ENCODE measurements at regions not wholly inside any gene's neighbourhood (a gene's known extent, or its start where the extent isn't known, plus 50 kb on each side); places are given as distances from the start of the nearest gene placed in this dataset.
"Not testable (repeated sequence)": the region's sequence is repeated elsewhere in the genome, so short reads cannot be mapped to it uniquely, and the experiment has no call there.

GRCh38 chr1:238776126-238776525 lies 610.2 kb upstream of the CHRM3 start:
- DNase-seq: no peak

DNA sequence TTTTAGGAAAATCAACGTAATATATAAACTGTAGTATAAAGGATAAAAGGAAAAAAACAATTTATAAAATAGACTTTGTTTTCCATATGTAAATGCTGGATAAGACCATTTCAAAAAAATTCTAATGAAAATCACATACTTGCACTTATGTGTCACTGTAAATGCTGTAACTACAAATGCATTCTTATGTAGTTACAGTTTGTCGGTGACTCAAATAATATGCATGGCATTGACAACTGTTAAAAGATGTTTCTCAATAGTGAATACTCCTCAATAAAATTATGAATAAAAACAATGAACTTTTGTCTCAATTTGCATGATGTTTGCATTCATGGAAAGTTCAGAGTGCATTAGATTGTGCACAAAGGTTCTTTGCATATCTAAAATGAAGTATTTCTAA lies 614.0 kb upstream of the CHRM3 start:
- no peak for DNase-seq

- DNase-seq: no peak
Measured at GRCh38 chr1:238767321-238767720, 619.0 kb upstream of the CHRM3 start.

DNA sequence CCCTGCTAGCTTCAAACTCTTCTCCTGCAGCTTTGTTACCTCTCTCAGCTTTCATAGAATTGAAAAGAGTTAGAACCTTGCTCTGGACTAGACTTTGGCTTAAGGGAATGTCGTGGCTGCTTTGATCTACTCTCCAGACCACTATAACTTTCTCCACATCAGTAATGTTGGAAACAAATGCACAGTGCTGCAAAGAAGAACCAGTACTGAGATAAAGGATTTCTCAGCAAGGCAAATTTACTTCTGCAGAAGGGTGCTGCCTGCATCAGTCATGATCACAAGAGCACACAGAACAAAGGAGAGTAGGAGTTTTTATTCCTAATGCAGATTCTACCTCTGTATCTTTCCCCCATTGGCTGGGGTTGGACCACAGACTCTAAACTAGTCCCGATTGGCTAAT lies 621.6 kb upstream of the CHRM3 start:
- no peak for DNase-seq

DNA sequence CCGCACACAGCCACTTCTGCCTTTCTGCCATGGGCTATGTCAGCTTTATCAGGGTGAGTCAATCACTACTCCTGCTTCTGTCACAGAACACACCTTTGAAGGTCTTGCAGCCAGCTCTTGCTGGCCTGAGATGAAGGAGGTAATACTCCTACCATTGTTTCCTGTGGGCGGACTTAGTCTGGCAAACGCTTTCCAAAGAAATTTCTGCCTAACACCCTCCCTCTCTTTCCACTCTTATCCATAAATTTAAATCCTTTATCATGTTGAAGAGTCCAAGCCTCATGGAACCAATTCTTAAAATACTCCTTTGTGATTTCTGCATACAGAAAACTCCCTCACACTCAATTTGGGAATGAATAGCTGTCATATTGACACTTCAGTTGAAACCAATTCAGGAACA lies 633.1 kb upstream of the CHRM3 start:
- DNase-seq: no peak

- no peak for DNase-seq
Measured at GRCh38 chr1:238752327-238752726, 634.0 kb upstream of the CHRM3 start.

- DNase-seq: no peak
Measured at GRCh38 chr1:238745069-238745468, 641.3 kb upstream of the CHRM3 start.

DNA sequence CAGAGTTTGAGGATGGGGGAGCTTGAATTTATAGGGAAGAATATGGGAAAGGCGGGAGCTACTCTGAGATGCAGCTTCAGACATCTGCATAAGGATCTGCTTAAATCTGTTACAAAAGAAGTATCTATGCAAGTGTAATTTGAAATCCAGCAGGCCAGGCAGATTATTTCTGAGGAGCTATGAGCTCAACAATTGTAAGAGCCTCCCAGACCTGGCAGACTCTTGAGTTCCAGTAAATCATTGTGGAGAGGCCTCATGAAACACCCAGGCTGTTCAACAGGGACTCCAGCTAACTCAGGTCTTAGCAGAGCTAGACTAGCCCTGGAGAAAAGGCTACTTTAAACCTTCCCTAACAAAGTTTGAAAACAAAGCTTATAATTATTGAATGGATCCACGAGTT lies 647.5 kb upstream of the CHRM3 start:
- DNase-seq: no peak

- no peak for DNase-seq
Measured at GRCh38 chr1:238727670-238728069, 658.7 kb upstream of the CHRM3 start.

DNA sequence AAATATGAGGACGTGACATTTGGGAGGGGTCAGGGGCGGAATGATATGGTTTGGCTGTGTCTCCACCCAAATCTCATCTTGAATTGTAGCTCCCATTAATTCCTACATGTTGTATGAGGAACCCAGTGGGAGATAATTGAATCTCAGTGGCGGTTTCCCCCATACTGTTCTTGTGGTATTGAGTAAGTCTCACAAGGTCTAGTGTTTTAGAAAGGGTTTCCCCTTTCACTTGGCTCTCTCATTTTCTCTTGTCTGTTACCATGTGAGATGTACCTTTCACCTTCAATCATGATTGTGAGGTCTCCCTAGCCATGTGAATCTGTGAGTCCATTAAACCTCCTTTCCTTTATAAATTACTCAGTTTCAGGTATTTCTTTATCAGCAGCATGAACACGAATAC lies 663.6 kb upstream of the CHRM3 start:
- no peak for DNase-seq

GRCh38 chr1:238710697-238711096 lies 675.7 kb upstream of the CHRM3 start:
- DNase-seq: no peak

DNA sequence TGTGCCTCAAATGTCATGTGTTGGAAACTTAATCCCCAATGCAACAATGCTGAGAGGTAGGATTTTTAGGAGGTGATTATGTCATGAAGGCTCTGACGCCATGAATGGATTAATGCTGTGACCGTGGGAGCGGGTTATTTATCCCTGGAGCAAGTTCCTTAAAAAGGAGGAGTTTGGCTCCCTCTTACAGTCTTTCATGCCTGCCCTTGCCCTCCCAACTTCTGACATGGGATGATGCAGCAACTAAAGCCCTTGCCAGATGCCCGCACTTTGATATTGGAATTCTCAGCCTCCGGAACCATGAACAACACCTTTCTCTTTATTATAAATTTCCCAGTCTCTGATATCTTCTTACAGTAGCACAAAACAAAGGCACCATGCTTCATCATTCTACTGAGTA lies 685.3 kb upstream of the CHRM3 start:
- no peak for DNase-seq

- DNase-seq: no peak
Measured at GRCh38 chr1:238690415-238690814, 696.0 kb upstream of the CHRM3 start.

DNA sequence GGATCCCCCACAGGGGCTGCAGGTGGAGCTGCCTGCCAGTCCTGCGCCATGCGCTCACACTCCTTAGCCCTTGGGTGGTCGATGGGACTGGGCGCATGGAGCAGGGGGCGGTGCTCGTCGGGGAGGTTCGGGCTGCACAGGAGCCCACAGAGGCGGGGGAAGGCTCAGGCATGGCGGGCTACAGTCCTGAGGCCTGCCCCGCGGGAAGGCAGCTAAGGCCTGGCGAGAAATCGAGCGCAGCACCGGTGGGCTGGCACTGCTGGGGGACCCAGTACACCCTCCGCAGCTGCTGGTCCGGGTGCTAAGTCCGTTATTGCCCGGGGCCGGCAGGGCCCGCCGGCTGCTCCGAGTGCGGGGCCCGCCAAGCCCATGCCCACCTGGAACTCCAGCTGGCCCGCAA lies 701.8 kb upstream of the CHRM3 start:
- not testable (repeated sequence) for DNase-seq

- DNase-seq: no peak
Measured at GRCh38 chr1:238681451-238681850, 704.9 kb upstream of the CHRM3 start.

GRCh38 chr1:238681021-238681420 lies 705.3 kb upstream of the CHRM3 start:
- no peak for DNase-seq

GRCh38 chr1:238677567-238677966 lies 708.8 kb upstream of the CHRM3 start:
- DNase-seq: no peak

- DNase-seq: no peak
Measured at GRCh38 chr1:238675221-238675620, 711.1 kb upstream of the CHRM3 start.

DNA sequence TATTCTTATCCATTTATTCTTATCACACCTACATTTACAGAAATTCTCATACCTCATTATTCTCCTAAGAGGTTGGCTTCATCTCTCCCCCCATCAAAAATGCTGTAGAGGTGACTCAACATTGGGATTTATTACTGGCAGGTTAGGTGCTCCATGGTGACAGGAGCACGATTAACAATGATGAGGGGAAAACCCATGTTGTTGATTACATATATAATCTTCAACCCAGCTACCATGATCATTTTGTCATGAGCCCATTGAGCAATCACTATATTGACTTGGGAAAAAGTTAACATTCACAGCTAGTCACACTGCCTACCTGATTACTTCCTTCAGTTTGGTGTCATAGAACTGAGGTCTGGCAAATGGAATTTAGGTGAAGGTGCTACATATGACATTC lies 712.1 kb upstream of the CHRM3 start:
- DNase-seq: no peak

GRCh38 chr1:238673561-238673960 lies 712.8 kb upstream of the CHRM3 start:
- no peak for DNase-seq

- no peak for DNase-seq
Measured at GRCh38 chr1:238672806-238673205, 713.6 kb upstream of the CHRM3 start.

- DNase-seq: no peak
Measured at GRCh38 chr1:238672262-238672661, 714.1 kb upstream of the CHRM3 start.

DNA sequence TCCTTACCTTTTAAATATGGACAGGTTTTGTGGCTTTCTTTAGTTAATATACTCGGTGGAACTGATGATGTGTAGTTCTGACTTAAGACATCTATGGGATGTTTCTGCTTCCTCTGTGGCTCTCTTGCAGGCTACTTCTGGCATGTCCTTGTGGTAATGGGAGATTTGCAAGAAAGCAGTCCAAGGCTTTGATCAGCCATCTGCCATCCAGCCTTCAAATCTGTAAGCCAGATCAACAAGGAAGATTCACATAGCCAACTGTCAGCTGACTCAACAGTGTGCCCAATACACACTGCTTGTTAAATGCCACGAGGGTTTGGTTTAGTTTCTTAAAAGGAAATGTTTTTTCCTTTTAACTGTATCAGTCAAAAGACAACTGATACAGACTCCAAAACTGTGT lies 722.2 kb upstream of the CHRM3 start:
- no peak for DNase-seq

GRCh38 chr1:238660849-238661248 lies 725.5 kb upstream of the CHRM3 start:
- DNase-seq: no peak

- no peak for DNase-seq
Measured at GRCh38 chr1:238658763-238659162, 727.6 kb upstream of the CHRM3 start.
